ENCODE measurements at regions not wholly inside any gene's neighbourhood (a gene's known extent, or its start where the extent isn't known, plus 50 kb on each side); places are given as distances from the start of the nearest gene placed in this dataset.
"Not testable (repeated sequence)": the region's sequence is repeated elsewhere in the genome, so short reads cannot be mapped to it uniquely, and the experiment has no call there.

GRCh38 chr9:78438780-78439179 is 141.9 kb downstream of the PSAT1 start:
- DNase-seq (ENCODE audit: low spot score), result no peak

GRCh38 chr9:78439190-78439865 is 142.4 kb downstream of the PSAT1 start:
- peak; percentile 81 for DNase-seq (ENCODE audit: low spot score)

- DNase-seq (ENCODE audit: low spot score), result no peak
These were observed 143.2 kb downstream of the PSAT1 start for GRCh38 chr9:78439866-78440830.

GRCh38 chr9:78441396-78441795 is 144.5 kb downstream of the PSAT1 start:
- DNase-seq (ENCODE audit: low spot score), result no peak

- no peak for DNase-seq (ENCODE audit: low spot score)
These were observed 145.0 kb downstream of the PSAT1 start for GRCh38 chr9:78441822-78442431.

- not testable (repeated sequence) for DNase-seq (ENCODE audit: low spot score)
These were observed 145.7 kb downstream of the PSAT1 start for GRCh38 chr9:78442577-78442976.

GRCh38 chr9:78443946-78444345 is 147.0 kb downstream of the PSAT1 start:
- DNase-seq (ENCODE audit: low spot score), result no peak

- no peak for DNase-seq (ENCODE audit: low spot score)
These were observed 152.2 kb downstream of the PSAT1 start for GRCh38 chr9:78448960-78449673.

- no peak for DNase-seq (ENCODE audit: low spot score)
These were observed 156.5 kb downstream of the PSAT1 start for GRCh38 chr9:78453450-78453849.

GRCh38 chr9:78462611-78463010 is 165.7 kb downstream of the PSAT1 start:
- DNase-seq (ENCODE audit: low spot score), result no peak

GRCh38 chr9:78463750-78464149 is 166.8 kb downstream of the PSAT1 start:
- no peak for DNase-seq (ENCODE audit: low spot score)

GRCh38 chr9:78468231-78468630 is 171.3 kb downstream of the PSAT1 start:
- no peak for DNase-seq (ENCODE audit: low spot score)

GRCh38 chr9:78468974-78469576 is 172.2 kb downstream of the PSAT1 start:
- no peak for DNase-seq (ENCODE audit: low spot score)

- DNase-seq (ENCODE audit: low spot score), result no peak
These were observed 173.3 kb downstream of the PSAT1 start for GRCh38 chr9:78470216-78470615.

- DNase-seq (ENCODE audit: low spot score), result no peak
These were observed 173.8 kb downstream of the PSAT1 start for GRCh38 chr9:78470741-78471140.

GRCh38 chr9:78472111-78472510 is 175.2 kb downstream of the PSAT1 start:
- DNase-seq (ENCODE audit: low spot score), result no peak

GRCh38 chr9:78479441-78479840 is 182.5 kb downstream of the PSAT1 start:
- DNase-seq (ENCODE audit: low spot score), result no peak

GRCh38 chr9:78486661-78487060 is 189.7 kb downstream of the PSAT1 start:
- no peak for DNase-seq (ENCODE audit: low spot score)

GRCh38 chr9:78490231-78490630 is 193.3 kb downstream of the PSAT1 start:
- DNase-seq (ENCODE audit: low spot score), result no peak

- no peak for DNase-seq (ENCODE audit: low spot score)
These were observed 194.5 kb downstream of the PSAT1 start for GRCh38 chr9:78491402-78491801.

GRCh38 chr9:78493166-78493742 is 196.3 kb downstream of the PSAT1 start:
- DNase-seq (ENCODE audit: low spot score), result no peak

Measured in HuH-7.5 (cell line).